Epithelial cell of esophagus (primary cell): ENCODE measurements at regions not wholly inside any gene's neighbourhood (a gene's known extent, or its start where the extent isn't known, plus 50 kb on each side); places are given as distances from the start of the nearest gene placed in this dataset.
A peak's percentile ranks its signal among the peaks of the same experiment; 100 is the strongest.
"Not testable (repeated sequence)": the region's sequence is repeated elsewhere in the genome, so short reads cannot be mapped to it uniquely, and the experiment has no call there.

Source experiments
- DNase-seq: peaks from one replicate; pipeline ENCODE4 v3.0.0; 2010; ENCODE audit warnings: low read depth
- H3K4me3 ChIP-seq: 2 replicates; pipeline ENCODE4 v1.5.1; 2011; ENCODE audit warnings: mild to moderate bottlenecking, low read length, control low read depth
- TF ChIP-seq, protein P1 (sequence below): IDR thresholded peaks from 2 replicates; pipeline ENCODE4 v1.5.1; 2011; ENCODE audit warnings: low read depth, mild to moderate bottlenecking, low read length, control low read depth, inconsistent platforms; ENCODE audit not compliant: insufficient read depth; ENCODE audit errors: missing control alignments

DNA sequence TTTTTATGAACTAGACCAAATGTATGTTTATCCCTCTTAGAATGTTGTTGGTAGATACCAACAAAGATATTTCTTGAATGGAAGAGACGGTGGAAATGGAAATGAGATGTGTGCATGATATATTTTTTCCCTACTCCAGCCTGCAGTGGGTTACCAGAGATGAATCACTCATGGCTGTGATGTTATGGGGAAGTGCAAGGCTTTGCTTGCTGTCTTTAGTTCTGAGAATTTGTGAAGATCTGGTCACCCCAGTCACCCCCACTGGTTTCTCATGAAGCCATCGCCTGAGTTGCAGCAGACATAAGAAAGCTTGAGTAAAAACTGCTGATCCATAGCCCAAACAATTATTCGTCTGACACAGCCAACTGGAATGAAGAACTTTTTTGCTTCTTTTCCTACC, 78.1 kb upstream of the EOMES start:
- TF ChIP-seq, protein P1, sequence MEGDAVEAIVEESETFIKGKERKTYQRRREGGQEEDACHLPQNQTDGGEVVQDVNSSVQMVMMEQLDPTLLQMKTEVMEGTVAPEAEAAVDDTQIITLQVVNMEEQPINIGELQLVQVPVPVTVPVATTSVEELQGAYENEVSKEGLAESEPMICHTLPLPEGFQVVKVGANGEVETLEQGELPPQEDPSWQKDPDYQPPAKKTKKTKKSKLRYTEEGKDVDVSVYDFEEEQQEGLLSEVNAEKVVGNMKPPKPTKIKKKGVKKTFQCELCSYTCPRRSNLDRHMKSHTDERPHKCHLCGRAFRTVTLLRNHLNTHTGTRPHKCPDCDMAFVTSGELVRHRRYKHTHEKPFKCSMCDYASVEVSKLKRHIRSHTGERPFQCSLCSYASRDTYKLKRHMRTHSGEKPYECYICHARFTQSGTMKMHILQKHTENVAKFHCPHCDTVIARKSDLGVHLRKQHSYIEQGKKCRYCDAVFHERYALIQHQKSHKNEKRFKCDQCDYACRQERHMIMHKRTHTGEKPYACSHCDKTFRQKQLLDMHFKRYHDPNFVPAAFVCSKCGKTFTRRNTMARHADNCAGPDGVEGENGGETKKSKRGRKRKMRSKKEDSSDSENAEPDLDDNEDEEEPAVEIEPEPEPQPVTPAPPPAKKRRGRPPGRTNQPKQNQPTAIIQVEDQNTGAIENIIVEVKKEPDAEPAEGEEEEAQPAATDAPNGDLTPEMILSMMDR, result no peak
- no peak for DNase-seq
- no peak overlapping the region for H3K4me3 ChIP-seq

DNA sequence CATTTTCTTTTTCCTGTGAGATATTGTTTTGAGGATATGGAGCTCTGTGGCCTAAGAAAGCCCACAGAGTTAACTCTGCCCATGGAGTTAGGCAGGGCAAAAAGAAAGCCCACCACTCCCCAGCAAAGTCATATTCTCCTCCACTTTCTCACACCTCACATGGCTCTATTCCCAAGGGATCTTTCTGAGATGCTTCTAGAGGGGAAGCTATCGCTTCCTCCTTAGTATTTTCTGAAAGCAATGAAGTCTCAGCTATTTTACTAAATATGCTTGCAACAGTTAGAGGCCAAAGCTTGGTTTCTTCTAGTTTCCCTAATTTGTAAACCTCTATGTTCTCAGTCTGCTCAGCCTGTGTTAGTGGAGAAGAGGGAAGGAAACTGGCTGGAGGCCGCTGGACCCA, 80.3 kb upstream of the EOMES start:
- no peak overlapping the region for H3K4me3 ChIP-seq
- TF ChIP-seq, protein P1, result no peak
- no peak for DNase-seq

DNA sequence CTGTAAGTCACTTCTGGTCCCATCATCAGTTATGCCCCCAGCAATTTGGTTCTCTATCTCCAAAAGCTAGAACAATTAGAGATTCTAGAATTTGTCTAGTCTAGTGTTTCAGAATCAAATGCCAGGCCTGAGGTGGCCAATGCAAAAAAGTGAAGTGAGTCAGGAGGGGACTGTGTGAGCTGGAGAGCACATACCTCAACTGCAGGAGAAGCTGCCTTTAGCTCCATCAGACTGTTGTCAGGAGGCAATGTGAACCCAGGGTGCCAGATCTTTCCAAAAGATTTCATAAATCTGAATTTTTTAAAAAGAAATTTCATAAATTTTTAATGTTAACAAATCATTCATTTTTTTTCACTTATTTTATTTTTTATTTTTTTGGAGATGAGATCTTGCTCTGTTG, 80.7 kb upstream of the EOMES start:
- TF ChIP-seq, protein P1, result no peak
- H3K4me3 ChIP-seq, result no peak overlapping the region
- no peak for DNase-seq

DNA sequence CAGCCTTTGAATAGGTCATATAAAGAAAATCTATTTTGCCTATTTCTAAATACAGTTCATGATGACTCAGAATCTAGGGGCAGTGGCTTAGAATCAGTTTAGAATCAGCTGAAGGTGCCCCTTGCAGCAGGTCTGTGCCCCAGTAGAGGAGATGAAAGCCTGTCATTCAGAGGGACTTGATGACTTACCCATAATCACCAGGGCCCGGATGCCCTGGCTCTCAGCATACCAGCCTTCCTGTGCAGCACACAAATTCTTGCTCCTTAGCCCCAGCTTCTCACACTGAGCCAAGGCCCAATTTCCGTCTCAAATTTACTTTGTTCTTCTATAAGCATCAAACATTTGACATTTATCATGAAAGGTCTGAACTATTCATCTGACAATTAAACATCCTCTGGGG, 83.2 kb upstream of the EOMES start:
- no peak for DNase-seq
- TF ChIP-seq, protein P1, result no peak
- no peak overlapping the region for H3K4me3 ChIP-seq

DNA sequence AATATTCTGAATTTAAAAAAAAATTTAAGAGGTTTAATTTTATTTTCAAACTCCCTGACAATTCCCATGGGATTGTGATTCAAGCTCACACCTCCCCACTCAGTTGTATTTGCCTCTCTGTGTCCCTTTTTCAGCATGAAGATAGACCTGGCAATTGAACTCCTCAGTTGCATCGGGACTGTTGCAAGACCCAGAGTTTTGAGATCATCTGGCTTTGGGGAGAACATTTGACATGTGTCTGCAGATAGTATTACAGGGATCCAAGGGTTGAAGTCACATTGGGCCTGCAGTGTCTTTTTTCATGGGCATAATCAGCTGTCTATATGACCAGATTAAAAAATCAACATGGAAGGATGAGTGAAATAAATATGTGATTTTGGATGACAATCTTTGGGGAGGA, 91.1 kb upstream of the EOMES start:
- no peak overlapping the region for H3K4me3 ChIP-seq
- TF ChIP-seq, protein P1, result no peak
- no peak for DNase-seq

DNA sequence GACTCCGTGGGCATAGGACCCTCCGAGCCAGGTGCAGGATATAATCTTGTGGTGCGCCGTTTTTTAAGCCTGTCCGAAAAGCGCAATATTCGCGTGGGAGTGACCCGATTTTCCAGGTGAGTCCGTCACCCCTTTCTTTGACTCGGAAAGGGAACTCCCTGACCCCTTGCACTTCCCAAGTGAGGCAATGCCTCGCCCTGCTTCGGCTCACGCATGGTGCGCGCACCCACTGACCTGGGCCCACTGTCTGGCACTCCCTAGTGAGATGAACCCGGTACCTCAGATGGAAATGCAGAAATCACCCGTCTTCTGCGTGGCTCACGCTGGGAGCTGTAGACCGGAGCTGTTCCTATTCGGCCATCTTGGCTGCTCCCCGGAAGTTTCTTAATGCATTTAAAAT, 99.5 kb upstream of the EOMES start:
- DNase-seq, H3K4me3 ChIP-seq: not testable (repeated sequence)

DNA sequence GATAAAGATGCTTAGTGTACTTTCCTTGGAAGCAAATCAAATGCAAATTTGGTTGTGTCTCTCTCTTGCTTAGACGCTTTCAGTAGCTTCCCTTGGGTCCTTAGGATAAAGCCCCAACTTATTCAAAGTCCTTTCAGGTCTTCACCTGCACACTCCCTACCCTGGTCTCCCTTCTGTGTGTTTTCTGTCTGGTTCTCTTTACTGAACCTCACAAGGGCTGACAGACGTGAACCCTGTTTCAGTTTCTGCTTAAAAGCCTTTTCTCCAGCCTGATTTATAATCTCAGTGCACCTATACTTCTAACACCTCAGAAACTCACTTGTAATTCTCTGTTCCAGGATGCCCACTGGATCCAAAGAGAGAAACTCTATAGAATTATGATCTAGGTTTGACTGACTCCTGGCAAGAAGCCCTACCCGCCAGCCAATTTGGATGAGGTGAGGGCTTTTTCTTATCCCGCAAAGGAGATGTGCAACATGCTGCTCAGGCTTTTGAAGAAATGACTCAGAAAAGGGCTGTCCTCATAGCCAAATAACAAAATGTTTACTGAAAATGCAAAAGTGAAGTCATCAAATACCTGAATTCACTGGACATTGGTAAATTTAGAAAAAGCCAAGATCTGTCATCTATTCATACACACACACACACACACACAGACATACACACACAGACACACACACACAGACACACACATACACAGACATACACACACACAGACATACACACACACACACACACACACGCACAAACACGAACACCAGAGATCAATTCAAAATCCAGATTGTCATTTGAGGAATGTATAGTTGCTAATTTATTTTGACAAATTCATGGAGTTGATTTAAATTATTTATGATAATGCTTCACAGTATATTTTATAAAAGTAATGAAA, 102.4 kb upstream of the EOMES start:
- peak; percentile 5 for DNase-seq
- TF ChIP-seq, protein P1, result no peak
- H3K4me3 ChIP-seq, result no peak overlapping the region
